HCT116 (cell line): ENCODE measurements at regions not wholly inside any gene's neighbourhood (a gene's known extent, or its start where the extent isn't known, plus 50 kb on each side); places are given as distances from the start of the nearest gene placed in this dataset.
A peak's percentile ranks its signal among the peaks of the same experiment; 100 is the strongest.

Experiments used
- CBX3 ChIP-seq: IDR thresholded peaks from 2 replicates; pipeline ENCODE4 v1.6.1; 2012; ENCODE audit warnings: low read depth
- CTCF ChIP-seq, 3 experiments: fragments of 200-600 bp in 1 of 3; sonication (generic) in 1 of 3; IDR thresholded peaks in 2 of 3; conservative IDR thresholded peaks in 1 of 3; 2 replicates each; pipeline ENCODE4 v1.5.1; 2012 to 2017; ENCODE audit warnings: low read depth in 2 of 3, low read length in 2 of 3, antibody characterized with exemption in 1 of 3, borderline replicate concordance in 1 of 3, control low read depth in 1 of 3, mild to moderate bottlenecking in 1 of 3, mixed read lengths in 1 of 3, mixed run types in 1 of 3, moderate library complexity in 1 of 3; ENCODE audit not compliant: insufficient read depth in 1 of 3
- EGR1 ChIP-seq: IDR thresholded peaks from 2 replicates; pipeline ENCODE4 v1.6.1; 2012; ENCODE audit warnings: low read depth
- FOSL1 ChIP-seq: IDR thresholded peaks from 2 replicates; pipeline ENCODE4 v1.6.1; 2012; ENCODE audit warnings: low read depth
- JUND ChIP-seq: IDR thresholded peaks from 2 replicates; pipeline ENCODE4 v1.6.1; 2012
- POLR2A ChIP-seq: IDR thresholded peaks from 2 replicates; pipeline ENCODE4 v1.7.0; 2011; ENCODE audit warnings: borderline replicate concordance; ENCODE audit not compliant: insufficient read depth, insufficient read length; ENCODE audit errors: extremely low read depth
- RAD21 ChIP-seq: IDR thresholded peaks from 2 replicates; pipeline ENCODE4 v1.6.1; 2012; ENCODE audit warnings: low read depth, mild to moderate bottlenecking
- SIN3A ChIP-seq: IDR thresholded peaks from 2 replicates; pipeline ENCODE4 v1.6.1; 2012; ENCODE audit warnings: low read depth
- SP1 ChIP-seq: IDR thresholded peaks from 2 replicates; pipeline ENCODE4 v1.6.1; 2012; ENCODE audit warnings: low read depth
- TF ChIP-seq, protein P1 (sequence below): IDR thresholded peaks from 2 replicates; pipeline ENCODE4 v1.6.1; 2011; ENCODE audit warnings: mild to moderate bottlenecking, low read length, moderate library complexity; ENCODE audit not compliant: insufficient replicate concordance; ENCODE audit errors: extremely low read depth
- TF ChIP-seq, protein P2 (sequence below): IDR thresholded peaks from 2 replicates; pipeline ENCODE4 v1.6.1; 2012; ENCODE audit warnings: low read depth

- TF ChIP-seq JUND (peak; percentile 45), CBX3 (no peak), SP1 (peak; percentile 47), CTCF (IDR thresholded peaks at IDR 0.05 in 2 of 3, conservative IDR thresholded peaks at IDR 0.05 in 1 of 3; ENCODE audit: borderline replicate concordance in 1 of 3, insufficient read depth in 1 of 3, low read depth in 2 of 3, low read length in 2 of 3) (no peak), SIN3A (no peak), POLR2A (no peak), FOSL1 (peak; percentile 48), RAD21 (peak; percentile 17; the same call in 1 of the 2 replicates), EGR1 (no peak)
- TF ChIP-seq, protein P1, sequence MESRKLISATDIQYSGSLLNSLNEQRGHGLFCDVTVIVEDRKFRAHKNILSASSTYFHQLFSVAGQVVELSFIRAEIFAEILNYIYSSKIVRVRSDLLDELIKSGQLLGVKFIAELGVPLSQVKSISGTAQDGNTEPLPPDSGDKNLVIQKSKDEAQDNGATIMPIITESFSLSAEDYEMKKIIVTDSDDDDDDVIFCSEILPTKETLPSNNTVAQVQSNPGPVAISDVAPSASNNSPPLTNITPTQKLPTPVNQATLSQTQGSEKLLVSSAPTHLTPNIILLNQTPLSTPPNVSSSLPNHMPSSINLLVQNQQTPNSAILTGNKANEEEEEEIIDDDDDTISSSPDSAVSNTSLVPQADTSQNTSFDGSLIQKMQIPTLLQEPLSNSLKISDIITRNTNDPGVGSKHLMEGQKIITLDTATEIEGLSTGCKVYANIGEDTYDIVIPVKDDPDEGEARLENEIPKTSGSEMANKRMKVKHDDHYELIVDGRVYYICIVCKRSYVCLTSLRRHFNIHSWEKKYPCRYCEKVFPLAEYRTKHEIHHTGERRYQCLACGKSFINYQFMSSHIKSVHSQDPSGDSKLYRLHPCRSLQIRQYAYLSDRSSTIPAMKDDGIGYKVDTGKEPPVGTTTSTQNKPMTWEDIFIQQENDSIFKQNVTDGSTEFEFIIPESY, result no peak
- TF ChIP-seq, protein P2, sequence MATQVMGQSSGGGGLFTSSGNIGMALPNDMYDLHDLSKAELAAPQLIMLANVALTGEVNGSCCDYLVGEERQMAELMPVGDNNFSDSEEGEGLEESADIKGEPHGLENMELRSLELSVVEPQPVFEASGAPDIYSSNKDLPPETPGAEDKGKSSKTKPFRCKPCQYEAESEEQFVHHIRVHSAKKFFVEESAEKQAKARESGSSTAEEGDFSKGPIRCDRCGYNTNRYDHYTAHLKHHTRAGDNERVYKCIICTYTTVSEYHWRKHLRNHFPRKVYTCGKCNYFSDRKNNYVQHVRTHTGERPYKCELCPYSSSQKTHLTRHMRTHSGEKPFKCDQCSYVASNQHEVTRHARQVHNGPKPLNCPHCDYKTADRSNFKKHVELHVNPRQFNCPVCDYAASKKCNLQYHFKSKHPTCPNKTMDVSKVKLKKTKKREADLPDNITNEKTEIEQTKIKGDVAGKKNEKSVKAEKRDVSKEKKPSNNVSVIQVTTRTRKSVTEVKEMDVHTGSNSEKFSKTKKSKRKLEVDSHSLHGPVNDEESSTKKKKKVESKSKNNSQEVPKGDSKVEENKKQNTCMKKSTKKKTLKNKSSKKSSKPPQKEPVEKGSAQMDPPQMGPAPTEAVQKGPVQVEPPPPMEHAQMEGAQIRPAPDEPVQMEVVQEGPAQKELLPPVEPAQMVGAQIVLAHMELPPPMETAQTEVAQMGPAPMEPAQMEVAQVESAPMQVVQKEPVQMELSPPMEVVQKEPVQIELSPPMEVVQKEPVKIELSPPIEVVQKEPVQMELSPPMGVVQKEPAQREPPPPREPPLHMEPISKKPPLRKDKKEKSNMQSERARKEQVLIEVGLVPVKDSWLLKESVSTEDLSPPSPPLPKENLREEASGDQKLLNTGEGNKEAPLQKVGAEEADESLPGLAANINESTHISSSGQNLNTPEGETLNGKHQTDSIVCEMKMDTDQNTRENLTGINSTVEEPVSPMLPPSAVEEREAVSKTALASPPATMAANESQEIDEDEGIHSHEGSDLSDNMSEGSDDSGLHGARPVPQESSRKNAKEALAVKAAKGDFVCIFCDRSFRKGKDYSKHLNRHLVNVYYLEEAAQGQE, result no peak
Measured at GRCh38 chr12:89825591-89826449, 117.2 kb upstream of the ATP2B1 start.
